Inferior parietal cortex (tissue), 1 donor: ENCODE measurements at regions not wholly inside any gene's neighbourhood (a gene's known extent, or its start where the extent isn't known, plus 50 kb on each side); places are given as distances from the start of the nearest gene placed in this dataset.
"Not testable (repeated sequence)": the region's sequence is repeated elsewhere in the genome, so short reads cannot be mapped to it uniquely, and the experiment has no call there.

Experiments used
- DNase-seq: peaks from one replicate; pipeline ENCODE4 v3.0.0-alpha.2; 2016; ENCODE audit errors: extremely low spot score

- DNase-seq, result not testable (repeated sequence)
Measured at GRCh38 chr11:100409267-100409666, 277.8 kb upstream of the ARHGAP42 start.

GRCh38 chr11:100419518-100419917 lies 267.6 kb upstream of the ARHGAP42 start:
- no peak for DNase-seq

- DNase-seq, result no peak
Measured at GRCh38 chr11:100434821-100435641, 252.1 kb upstream of the ARHGAP42 start.

GRCh38 chr11:100438376-100438775 lies 248.7 kb upstream of the ARHGAP42 start:
- DNase-seq, result no peak

- DNase-seq, result peak; percentile 9
Measured at GRCh38 chr11:100441086-100441485, 246.0 kb upstream of the ARHGAP42 start.

- DNase-seq, result no peak
Measured at GRCh38 chr11:100442017-100442416, 245.1 kb upstream of the ARHGAP42 start.

GRCh38 chr11:100445231-100445735 lies 241.8 kb upstream of the ARHGAP42 start:
- peak; percentile 72 for DNase-seq

- DNase-seq, result not testable (repeated sequence)
Measured at GRCh38 chr11:100451801-100452460, 235.2 kb upstream of the ARHGAP42 start.

GRCh38 chr11:100459811-100460210 lies 227.3 kb upstream of the ARHGAP42 start:
- no peak for DNase-seq

GRCh38 chr11:100460426-100460825 lies 226.7 kb upstream of the ARHGAP42 start:
- DNase-seq, result no peak

GRCh38 chr11:100467821-100468508 lies 219.1 kb upstream of the ARHGAP42 start:
- no peak for DNase-seq

GRCh38 chr11:100469835-100470234 lies 217.3 kb upstream of the ARHGAP42 start:
- no peak for DNase-seq

GRCh38 chr11:100472727-100473389 lies 214.2 kb upstream of the ARHGAP42 start:
- DNase-seq, result no peak

- no peak for DNase-seq
Measured at GRCh38 chr11:100473390-100473740, 213.7 kb upstream of the ARHGAP42 start.

GRCh38 chr11:100484948-100485347 lies 202.1 kb upstream of the ARHGAP42 start:
- DNase-seq, result no peak

GRCh38 chr11:100498780-100499179 lies 188.3 kb upstream of the ARHGAP42 start:
- no peak for DNase-seq

GRCh38 chr11:100501450-100501849 lies 185.6 kb upstream of the ARHGAP42 start:
- DNase-seq, result no peak

GRCh38 chr11:100512475-100512874 lies 174.6 kb upstream of the ARHGAP42 start:
- no peak for DNase-seq

GRCh38 chr11:100515087-100515486 lies 172.0 kb upstream of the ARHGAP42 start:
- DNase-seq, result no peak

- DNase-seq, result no peak
Measured at GRCh38 chr11:100525197-100525596, 161.9 kb upstream of the ARHGAP42 start.

- DNase-seq, result no peak
Measured at GRCh38 chr11:100525635-100526034, 161.5 kb upstream of the ARHGAP42 start.

GRCh38 chr11:100528872-100529416 lies 158.1 kb upstream of the ARHGAP42 start:
- no peak for DNase-seq
